Suprapubic skin (tissue), 4 donors: ENCODE measurements at regions not wholly inside any gene's neighbourhood (a gene's known extent, or its start where the extent isn't known, plus 50 kb on each side); places are given as distances from the start of the nearest gene placed in this dataset.

ENCODE experiments used
- DNase-seq, 2 donors: peaks; one replicate each; pipeline ENCODE4 v3.0.0-alpha.2; 2019; ENCODE audit warnings: low spot score in 2 of 2
- H3K27ac ChIP-seq: fragments of 200-600 bp; sonication (generic); one replicate; pipeline ENCODE4 v1.5.1; 2019
- H3K27me3 ChIP-seq: fragments of 200-600 bp; sonication (generic); one replicate; pipeline ENCODE4 v1.5.1; 2019
- H3K36me3 ChIP-seq: fragments of 200-600 bp; sonication (generic); one replicate; pipeline ENCODE4 v1.5.1; 2019
- H3K4me1 ChIP-seq: fragments of 200-600 bp; sonication (generic); one replicate; pipeline ENCODE4 v1.5.1; 2019
- H3K4me3 ChIP-seq: fragments of 200-600 bp; sonication (generic); one replicate; pipeline ENCODE4 v1.5.1; 2019; ENCODE audit warnings: mild to moderate bottlenecking
- H3K9me3 ChIP-seq: fragments of 200-600 bp; sonication (generic); one replicate; pipeline ENCODE4 v1.5.1; 2019
- CTCF ChIP-seq, 2 donors: fragments of 200-600 bp in 1 of 2; fragments of 450-650 bp in 1 of 2; sonication (generic) in 1 of 2; IDR thresholded peaks; one replicate each; pipeline ENCODE4 v1.5.1; 2016 to 2019; ENCODE audit warnings: antibody characterized with exemption in 2 of 2, mild to moderate bottlenecking in 1 of 2, moderate library complexity in 1 of 2
- EP300 ChIP-seq: sonication (generic); formaldehyde crosslinking; IDR thresholded peaks from one replicate; pipeline ENCODE4 v1.6.1; 2017; ENCODE audit warnings: antibody characterized with exemption
- POLR2A ChIP-seq, 2 donors: fragments of 450-650 bp; IDR thresholded peaks; one replicate each; pipeline ENCODE4 v1.6.1; 2017; ENCODE audit warnings: antibody characterized with exemption in 2 of 2, mild to moderate bottlenecking in 2 of 2, moderate library complexity in 2 of 2
- POLR2AphosphoS5 ChIP-seq, 3 donors: sonication (generic); formaldehyde crosslinking; IDR thresholded peaks; one replicate each; pipeline ENCODE4 v1.6.1; 2017; ENCODE audit warnings: antibody characterized with exemption in 3 of 3
- WGBS: methylation state at CpG from one replicate; pipeline ENCODE4 v1.1.5; 2018; 5-methylcytosine and 5-hydroxymethylcytosine counted together

GRCh38 chr1:101088431-101088830, 62.8 kb upstream of the DPH5 start:
- no peak for TF ChIP-seq CTCF (IDR thresholded peaks at IDR 0.05)
- no peak for TF ChIP-seq POLR2A (IDR thresholded peaks at IDR 0.05)
- H3K4me1 ChIP-seq: no peaks in the 10 kb centered on the region
- H3K27me3 ChIP-seq: no peaks in the 10 kb centered on the region
- H3K27ac ChIP-seq: no peak overlapping the region
- H3K9me3 ChIP-seq: no peaks in the 10 kb centered on the region
- no peaks in the 10 kb centered on the region for H3K36me3 ChIP-seq
- no peak overlapping the region for H3K4me3 ChIP-seq
- DNase-seq: no peak
- 87% methylated on average over 1 of the region's 1 CpG for WGBS

DNA sequence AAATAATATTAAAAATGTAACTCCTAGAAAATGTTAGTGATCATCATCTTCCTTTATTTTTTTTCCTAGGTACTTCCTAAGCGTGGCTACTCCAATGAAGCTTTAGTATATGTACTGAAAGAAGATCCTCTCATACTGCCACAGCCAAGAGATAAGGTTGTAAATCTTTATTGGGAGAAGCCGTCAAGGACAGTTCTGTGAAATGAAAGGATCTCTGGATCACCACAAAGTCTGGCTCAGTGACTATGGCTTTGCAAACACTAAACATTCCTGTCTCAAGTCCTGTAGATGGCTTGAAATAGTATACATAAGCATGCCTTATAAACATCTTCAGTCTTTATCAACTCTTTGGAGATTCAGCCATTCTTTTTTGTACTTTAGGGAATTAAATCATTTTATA, 61.2 kb upstream of the DPH5 start:
- H3K4me3 ChIP-seq: no peak overlapping the region
- no peak for TF ChIP-seq POLR2A (IDR thresholded peaks at IDR 0.05)
- no peak for TF ChIP-seq CTCF (IDR thresholded peaks at IDR 0.05)
- no peak for TF ChIP-seq EP300
- no peak for TF ChIP-seq POLR2AphosphoS5 (IDR thresholded peaks at IDR 0.05)
- H3K27me3 ChIP-seq: no peaks in the 10 kb centered on the region
- no peak overlapping the region for H3K27ac ChIP-seq
- H3K36me3 ChIP-seq: no peaks in the 10 kb centered on the region
- DNase-seq: no peak
- H3K9me3 ChIP-seq: no peaks in the 10 kb centered on the region
- H3K4me1 ChIP-seq: no peaks in the 10 kb centered on the region
- WGBS: 63% methylated on average over 2 of the region's 2 CpGs

DNA sequence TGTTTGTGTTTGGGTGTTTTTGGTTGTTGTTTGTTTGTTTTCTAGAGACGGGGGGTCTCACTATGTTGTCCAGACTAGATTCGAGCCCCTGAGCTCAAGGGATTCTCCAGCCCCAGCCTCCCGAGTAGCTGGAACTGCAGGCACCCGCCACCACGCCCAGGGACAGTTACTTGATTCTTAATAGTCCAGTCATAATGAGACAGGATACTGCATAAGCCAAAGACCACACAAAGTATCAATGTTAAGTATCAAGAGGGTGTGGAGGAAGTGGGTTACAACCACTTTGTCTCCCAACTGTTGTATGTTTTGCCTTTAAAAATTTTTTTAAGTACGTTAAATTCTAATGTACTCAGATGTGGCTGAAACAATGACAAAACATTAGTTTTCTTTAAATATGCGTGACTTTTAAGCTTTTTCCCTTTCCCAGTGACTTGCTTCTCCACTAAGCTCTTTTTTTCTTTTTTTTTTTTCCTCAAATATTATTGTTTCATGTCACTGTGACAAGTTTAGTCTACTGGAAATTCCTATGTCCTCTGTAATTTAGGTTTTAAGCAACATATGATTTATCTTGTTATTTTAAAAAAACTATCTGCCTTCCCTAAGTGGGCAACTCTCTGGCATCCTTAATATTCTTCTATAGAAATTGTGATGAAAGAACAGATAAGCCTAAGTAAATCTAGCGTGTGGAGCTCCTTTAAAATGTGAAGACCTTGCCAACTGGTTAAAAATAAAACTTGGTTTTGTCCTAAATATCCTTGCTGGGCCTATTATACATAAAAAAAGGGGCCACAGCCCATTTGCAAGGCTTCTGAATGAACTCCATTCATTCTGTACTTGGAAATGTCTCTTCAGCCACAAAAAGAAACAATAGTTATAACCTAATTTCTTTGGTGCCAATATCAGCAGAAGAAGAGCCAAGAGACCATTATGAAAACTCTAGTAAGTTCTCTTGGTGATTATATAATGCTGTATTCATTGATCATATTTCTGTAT, 56.2 kb upstream of the DPH5 start:
- WGBS: 85% methylated on average over 8 of the region's 8 CpGs

GRCh38 chr1:101080859-101081258, 55.3 kb upstream of the DPH5 start:
- TF ChIP-seq CTCF (IDR thresholded peaks at IDR 0.05): no peak
- no peak for TF ChIP-seq POLR2A (IDR thresholded peaks at IDR 0.05)
- TF ChIP-seq EP300: no peak
- H3K27ac ChIP-seq: no peak overlapping the region
- no peak for DNase-seq
- H3K36me3 ChIP-seq: no peaks in the 10 kb centered on the region
- H3K4me3 ChIP-seq: no peak overlapping the region
- no peaks in the 10 kb centered on the region for H3K4me1 ChIP-seq
- H3K27me3 ChIP-seq: no peaks in the 10 kb centered on the region
- H3K9me3 ChIP-seq: no peaks in the 10 kb centered on the region
- 98% methylated on average over 3 of the region's 3 CpGs for WGBS

More for the DNA sequence above, 56.2 kb upstream of the DPH5 start:
- TF ChIP-seq POLR2AphosphoS5 (IDR thresholded peaks at IDR 0.05) (no peak), EP300 (no peak), POLR2A (IDR thresholded peaks at IDR 0.05) (no peak), CTCF (IDR thresholded peaks at IDR 0.05) (no peak)
- Histone ChIP-seq H3K4me3 (no peak overlapping the region), H3K36me3 (no peaks in the 10 kb centered on the region), H3K27me3 (no peaks in the 10 kb centered on the region), H3K9me3 (no peaks in the 10 kb centered on the region), H3K27ac (no peak overlapping the region), H3K4me1 (no peaks in the 10 kb centered on the region)
- DNase-seq: no peak

GRCh38 chr1:101079341-101079740, 53.8 kb upstream of the DPH5 start:
- 80% methylated on average over 4 of the region's 4 CpGs for WGBS
- TF ChIP-seq POLR2AphosphoS5 (IDR thresholded peaks at IDR 0.05) (no peak), POLR2A (IDR thresholded peaks at IDR 0.05) (no peak), CTCF (IDR thresholded peaks at IDR 0.05) (no peak), EP300 (no peak)

More at GRCh38 chr1:101079341-101079740, 53.8 kb upstream of the DPH5 start:
- no peak overlapping the region for H3K4me3 ChIP-seq
- no peaks in the 10 kb centered on the region for H3K9me3 ChIP-seq
- H3K36me3 ChIP-seq: no peaks in the 10 kb centered on the region
- H3K27ac ChIP-seq: no peak overlapping the region
- no peaks in the 10 kb centered on the region for H3K4me1 ChIP-seq
- H3K27me3 ChIP-seq: no peaks in the 10 kb centered on the region
- no peak for DNase-seq
